Omental fat pad (tissue), 3 donors: ENCODE measurements at regions not wholly inside any gene's neighbourhood (a gene's known extent, or its start where the extent isn't known, plus 50 kb on each side); places are given as distances from the start of the nearest gene placed in this dataset.

ENCODE experiments used
- ATAC-seq: fragments of 150-250 bp; one replicate; pipeline ENCODE4 v1.9.1; 2016; ENCODE audit warnings: mild to moderate bottlenecking, moderate library complexity; ENCODE audit not compliant: low FRiP score
- DNase-seq: peaks from one replicate; pipeline ENCODE4 v3.0.0-alpha.2; 2019; ENCODE audit warnings: low spot score
- TF ChIP-seq, protein P1 (sequence below), 3 donors: fragments of 450-650 bp; IDR thresholded peaks; one replicate each; pipeline ENCODE4 v1.5.1; 2016 to 2017; ENCODE audit warnings: antibody characterized with exemption in 3 of 3, mild to moderate bottlenecking in 3 of 3, moderate library complexity in 2 of 3

DNA sequence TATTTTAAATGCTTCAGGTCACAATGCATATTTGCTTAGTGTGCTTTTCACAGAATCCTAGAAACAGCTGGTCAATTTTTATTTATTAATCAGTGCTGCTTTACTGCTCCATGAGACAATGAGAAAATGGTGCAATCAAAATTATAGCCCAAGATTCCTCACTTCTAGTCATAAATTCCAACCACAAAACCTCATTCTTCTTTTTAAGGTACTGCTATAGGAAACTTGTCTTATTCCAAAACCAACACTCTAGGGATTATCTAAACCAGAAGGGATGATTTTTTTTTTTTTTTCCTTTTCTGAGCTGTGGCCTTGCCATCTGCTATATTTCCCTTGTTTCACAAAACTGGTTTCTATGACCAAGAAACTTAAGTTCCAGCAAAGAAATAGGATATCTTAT, 64.0 kb upstream of the SEMA3A start:
- no peak for DNase-seq
- TF ChIP-seq, protein P1, sequence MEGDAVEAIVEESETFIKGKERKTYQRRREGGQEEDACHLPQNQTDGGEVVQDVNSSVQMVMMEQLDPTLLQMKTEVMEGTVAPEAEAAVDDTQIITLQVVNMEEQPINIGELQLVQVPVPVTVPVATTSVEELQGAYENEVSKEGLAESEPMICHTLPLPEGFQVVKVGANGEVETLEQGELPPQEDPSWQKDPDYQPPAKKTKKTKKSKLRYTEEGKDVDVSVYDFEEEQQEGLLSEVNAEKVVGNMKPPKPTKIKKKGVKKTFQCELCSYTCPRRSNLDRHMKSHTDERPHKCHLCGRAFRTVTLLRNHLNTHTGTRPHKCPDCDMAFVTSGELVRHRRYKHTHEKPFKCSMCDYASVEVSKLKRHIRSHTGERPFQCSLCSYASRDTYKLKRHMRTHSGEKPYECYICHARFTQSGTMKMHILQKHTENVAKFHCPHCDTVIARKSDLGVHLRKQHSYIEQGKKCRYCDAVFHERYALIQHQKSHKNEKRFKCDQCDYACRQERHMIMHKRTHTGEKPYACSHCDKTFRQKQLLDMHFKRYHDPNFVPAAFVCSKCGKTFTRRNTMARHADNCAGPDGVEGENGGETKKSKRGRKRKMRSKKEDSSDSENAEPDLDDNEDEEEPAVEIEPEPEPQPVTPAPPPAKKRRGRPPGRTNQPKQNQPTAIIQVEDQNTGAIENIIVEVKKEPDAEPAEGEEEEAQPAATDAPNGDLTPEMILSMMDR (IDR thresholded peaks at IDR 0.05), result no peak
- no peak for ATAC-seq

DNA sequence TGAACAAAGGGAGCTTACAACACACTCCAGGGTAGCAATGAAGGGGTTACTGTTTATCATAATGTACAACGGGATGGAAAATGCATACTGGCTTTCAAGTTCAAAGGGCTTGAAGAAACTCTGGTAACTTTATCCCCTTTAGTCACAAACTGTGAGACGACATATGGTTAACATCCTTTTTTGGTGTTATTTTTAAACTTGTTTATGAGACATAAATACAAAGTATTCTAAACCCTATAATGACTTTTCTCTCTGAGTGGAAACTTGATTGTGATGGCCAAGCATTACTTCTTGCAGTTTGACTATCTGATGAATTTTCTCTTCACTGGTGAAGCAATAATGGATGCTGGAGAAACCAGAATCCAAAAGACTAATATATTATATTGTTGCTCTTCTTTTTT, 62.0 kb upstream of the SEMA3A start:
- no peak for ATAC-seq
- no peak for DNase-seq
- TF ChIP-seq, protein P1 (IDR thresholded peaks at IDR 0.05), result no peak

DNA sequence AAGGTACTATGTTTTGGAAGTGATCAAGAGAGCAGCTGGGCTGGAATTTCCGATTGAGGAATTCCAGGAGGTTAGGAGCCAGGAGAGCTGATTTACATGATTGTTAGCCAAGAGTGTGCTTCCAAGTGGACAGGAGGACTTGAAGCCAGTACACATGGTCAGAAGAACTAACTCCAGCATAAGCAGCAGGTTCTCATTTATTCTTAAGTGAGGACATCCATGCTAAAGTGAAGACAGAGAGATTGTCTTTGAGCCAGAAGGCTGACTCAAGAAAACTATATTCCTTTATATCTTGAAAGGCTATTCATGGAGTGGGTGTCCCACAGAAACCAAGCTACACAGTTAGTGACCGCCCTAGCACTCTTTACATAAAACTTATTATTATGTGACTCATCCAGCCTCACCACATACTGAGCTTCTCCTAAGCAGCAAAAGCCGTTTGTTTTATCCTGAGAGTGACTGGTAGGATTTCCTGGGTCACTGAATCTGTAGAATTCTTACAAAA, 56.7 kb upstream of the SEMA3A start:
- ATAC-seq (no peak), DNase-seq (no peak)
- TF ChIP-seq, protein P1 (IDR thresholded peaks at IDR 0.05), result no peak

DNA sequence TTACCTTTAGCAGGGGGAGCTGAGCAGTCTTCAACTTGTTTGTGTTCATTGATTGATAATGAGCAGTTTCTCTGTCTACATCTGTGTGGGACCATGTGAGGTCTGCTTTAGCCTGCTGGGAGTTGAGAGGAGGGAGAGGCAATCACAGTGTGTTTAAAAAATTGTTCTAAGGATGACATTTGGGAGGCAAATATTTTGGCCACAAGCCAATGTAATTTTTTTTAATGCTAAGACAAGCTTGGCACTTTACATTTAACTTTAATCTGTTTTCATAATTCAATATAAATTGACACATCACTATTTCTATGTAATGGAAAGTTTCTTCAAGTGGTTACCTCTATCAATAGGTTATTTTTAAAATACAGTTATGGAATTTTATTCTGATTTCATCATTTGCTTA, 55.9 kb upstream of the SEMA3A start:
- ATAC-seq, result no peak
- TF ChIP-seq, protein P1 (IDR thresholded peaks at IDR 0.05), result no peak
- no peak for DNase-seq

DNA sequence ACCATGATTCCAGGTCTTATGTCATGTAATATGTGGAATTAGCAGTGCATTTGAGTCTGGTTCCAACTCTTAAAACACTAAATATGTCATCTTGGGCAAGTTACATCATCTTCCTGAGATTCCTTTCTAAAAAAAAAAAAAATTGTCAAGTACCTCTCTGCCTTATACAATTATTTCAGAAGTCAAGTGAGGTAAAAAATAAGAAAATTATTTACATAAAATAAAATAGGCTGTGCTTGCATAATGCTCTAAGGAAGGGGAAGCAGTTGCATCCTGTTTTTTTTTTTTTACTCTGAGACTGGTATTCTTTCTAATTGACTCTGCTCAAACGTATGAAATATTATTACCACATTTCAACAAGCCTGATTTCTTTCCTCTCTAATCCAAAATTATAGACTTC, 55.1 kb upstream of the SEMA3A start:
- TF ChIP-seq, protein P1 (IDR thresholded peaks at IDR 0.05), result no peak
- ATAC-seq, result no peak
- DNase-seq, result no peak

DNA sequence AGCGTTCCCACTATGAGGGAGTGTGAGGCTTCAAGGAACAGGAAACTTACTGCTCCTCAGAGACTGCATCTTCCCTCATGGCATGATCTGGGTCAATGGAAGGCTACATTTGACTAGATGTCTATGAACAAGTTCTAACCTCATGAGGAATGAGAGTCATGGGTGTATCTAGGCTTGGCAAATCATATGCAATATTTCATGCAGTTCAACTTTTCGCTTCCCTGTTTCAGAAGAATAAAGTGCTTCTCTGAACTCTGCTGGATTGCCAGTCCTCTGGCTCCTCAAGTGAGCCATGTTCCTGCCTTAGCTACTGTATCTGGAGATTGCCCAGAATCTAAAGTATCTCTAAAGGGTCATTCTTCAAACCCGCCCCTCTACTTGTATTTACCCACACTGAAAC, 54.3 kb upstream of the SEMA3A start:
- TF ChIP-seq, protein P1 (IDR thresholded peaks at IDR 0.05), result no peak
- no peak for ATAC-seq
- no peak for DNase-seq

DNA sequence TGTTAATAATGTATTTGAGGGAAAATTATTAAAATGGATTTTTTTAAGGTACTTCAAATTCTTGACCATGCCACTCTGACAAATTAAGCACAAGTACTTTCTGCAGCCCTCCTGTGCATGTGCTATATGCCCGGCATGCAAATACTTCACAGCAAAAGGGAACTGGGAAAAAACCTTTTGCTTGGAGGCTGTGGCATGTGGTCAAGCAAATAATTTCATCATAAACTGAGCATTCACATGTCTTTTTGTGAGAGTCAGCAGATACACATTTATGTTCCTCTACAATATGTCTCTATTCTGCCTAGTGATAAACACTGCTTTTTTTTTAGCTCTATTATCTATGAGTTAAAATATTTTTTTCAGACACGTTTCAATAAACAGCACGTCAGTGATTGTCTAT, 53.7 kb upstream of the SEMA3A start:
- TF ChIP-seq, protein P1 (IDR thresholded peaks at IDR 0.05), result no peak
- ATAC-seq (peak; percentile 64), DNase-seq (no peak)
